RWPE2 (cell line): ENCODE measurements at regions not wholly inside any gene's neighbourhood (a gene's known extent, or its start where the extent isn't known, plus 50 kb on each side); places are given as distances from the start of the nearest gene placed in this dataset.

Source experiments
- ATAC-seq: fragments of 200-7000 bp; cut with Tn5 transposase; 3 replicates; pipeline ENCODE4 v1.9.1; 2021; ENCODE audit warnings: low read depth
- DNase-seq: peaks from one replicate; pipeline ENCODE4 v3.0.0-alpha.2; 2020; ENCODE audit warnings: low spot score
- H3K27ac ChIP-seq: fragments of 450-650 bp; 2 replicates; pipeline ENCODE4 v1.5.1; 2017; ENCODE audit warnings: mild to moderate bottlenecking; ENCODE audit not compliant: poor library complexity, severe bottlenecking
- H3K27me3 ChIP-seq: fragments of 250-450 bp; sonication (Bioruptor Pico); 2 replicates; pipeline ENCODE4 v1.5.1; 2021; ENCODE audit warnings: mild to moderate bottlenecking, moderate library complexity; ENCODE audit not compliant: insufficient read depth, poor library complexity, severe bottlenecking
- H3K36me3 ChIP-seq: fragments of 250-450 bp; sonication (Bioruptor Pico); 2 replicates; pipeline ENCODE4 v1.5.1; 2020; ENCODE audit warnings: low read depth, mild to moderate bottlenecking, moderate library complexity
- H3K4me1 ChIP-seq: fragments of 250-450 bp; sonication (Bioruptor Pico); 2 replicates; pipeline ENCODE4 v1.5.1; 2021; ENCODE audit warnings: mild to moderate bottlenecking, moderate library complexity; ENCODE audit not compliant: insufficient read depth, poor library complexity, severe bottlenecking
- H3K4me3 ChIP-seq: fragments of 250-450 bp; sonication (Bioruptor Pico); 2 replicates; pipeline ENCODE4 v1.5.1; 2021; ENCODE audit warnings: mild to moderate bottlenecking, moderate library complexity; ENCODE audit not compliant: severe bottlenecking
- H3K9me3 ChIP-seq: fragments of 250-450 bp; sonication (Bioruptor Pico); 2 replicates; pipeline ENCODE4 v1.5.1; 2021; ENCODE audit warnings: mild to moderate bottlenecking, moderate library complexity; ENCODE audit not compliant: severe bottlenecking
- CTCF ChIP-seq: fragments of 450-650 bp; IDR thresholded peaks from one replicate; pipeline ENCODE4 v1.5.1; 2017; ENCODE audit warnings: mild to moderate bottlenecking, moderate library complexity; ENCODE audit not compliant: poor library complexity, severe bottlenecking

GRCh38 chr1:104229860-104230259, 480.2 kb downstream of the AMY1C start:
- Histone ChIP-seq H3K4me3 (no peak overlapping the region), H3K36me3 (no peaks in the 10 kb centered on the region), H3K27me3 (no peaks in the 10 kb centered on the region), H3K4me1 (no peaks in the 10 kb centered on the region), H3K27ac (no peak overlapping the region), H3K9me3 (no peaks in the 10 kb centered on the region)
- no peak for DNase-seq
- ATAC-seq, result no peak
- no peak for TF ChIP-seq CTCF

GRCh38 chr1:104231676-104232075, 482.0 kb downstream of the AMY1C start:
- Histone ChIP-seq H3K27me3 (no peaks in the 10 kb centered on the region), H3K36me3 (no peaks in the 10 kb centered on the region), H3K4me3 (no peak overlapping the region), H3K27ac (no peak overlapping the region), H3K9me3 (no peaks in the 10 kb centered on the region), H3K4me1 (no peaks in the 10 kb centered on the region)
- TF ChIP-seq CTCF, result no peak
- DNase-seq (no peak), ATAC-seq (no peak)

GRCh38 chr1:104235141-104235540, 485.4 kb downstream of the AMY1C start:
- Histone ChIP-seq H3K27ac (no peak overlapping the region), H3K27me3 (peaks cover 1% of the 10 kb centered on the region), H3K4me1 (no peaks in the 10 kb centered on the region), H3K36me3 (no peaks in the 10 kb centered on the region), H3K4me3 (no peak overlapping the region), H3K9me3 (no peaks in the 10 kb centered on the region)
- TF ChIP-seq CTCF, result no peak
- ATAC-seq, result no peak
- DNase-seq, result no peak

- Histone ChIP-seq H3K27me3 (peaks cover 7% of the 10 kb centered on the region), H3K9me3 (no peaks in the 10 kb centered on the region), H3K4me3 (no peak overlapping the region), H3K4me1 (no peaks in the 10 kb centered on the region), H3K27ac (no peak overlapping the region), H3K36me3 (no peaks in the 10 kb centered on the region)
- DNase-seq, result no peak
- ATAC-seq, result no peak
- no peak for TF ChIP-seq CTCF
These were observed 489.3 kb downstream of the AMY1C start for GRCh38 chr1:104238991-104239390.

- no peak overlapping the region for H3K4me3 ChIP-seq
- no peaks in the 10 kb centered on the region for H3K27me3 ChIP-seq
- H3K36me3 ChIP-seq, result no peaks in the 10 kb centered on the region
- DNase-seq (no peak), ATAC-seq (no peak)
- no peaks in the 10 kb centered on the region for H3K9me3 ChIP-seq
- no peak for TF ChIP-seq CTCF
- no peaks in the 10 kb centered on the region for H3K4me1 ChIP-seq
- no peak overlapping the region for H3K27ac ChIP-seq
These were observed 498.7 kb downstream of the AMY1C start for GRCh38 chr1:104248385-104248784.
